ENCODE measurements at regions not wholly inside any gene's neighbourhood (a gene's known extent, or its start where the extent isn't known, plus 50 kb on each side); places are given as distances from the start of the nearest gene placed in this dataset.

DNA sequence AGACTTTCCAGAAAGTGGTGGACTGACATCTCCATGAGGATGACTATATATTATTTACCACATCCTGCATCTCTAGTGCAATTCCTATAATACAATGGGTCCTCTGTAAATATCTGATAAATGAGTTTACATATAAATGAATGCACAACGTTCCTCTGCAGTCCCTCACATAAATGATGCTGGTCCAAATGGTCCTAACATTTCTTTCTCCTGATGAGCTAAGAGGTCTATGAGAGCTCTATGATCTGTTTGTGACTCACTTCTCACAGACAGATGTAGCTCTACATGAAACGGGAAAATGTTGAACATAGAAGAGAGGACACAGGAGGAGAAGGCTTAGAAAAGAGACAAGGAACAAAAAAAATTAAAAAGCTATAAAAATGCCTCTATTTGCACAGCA lies 201.2 kb upstream of the PIK3C3 start:
- no peak for DNase-seq

DNA sequence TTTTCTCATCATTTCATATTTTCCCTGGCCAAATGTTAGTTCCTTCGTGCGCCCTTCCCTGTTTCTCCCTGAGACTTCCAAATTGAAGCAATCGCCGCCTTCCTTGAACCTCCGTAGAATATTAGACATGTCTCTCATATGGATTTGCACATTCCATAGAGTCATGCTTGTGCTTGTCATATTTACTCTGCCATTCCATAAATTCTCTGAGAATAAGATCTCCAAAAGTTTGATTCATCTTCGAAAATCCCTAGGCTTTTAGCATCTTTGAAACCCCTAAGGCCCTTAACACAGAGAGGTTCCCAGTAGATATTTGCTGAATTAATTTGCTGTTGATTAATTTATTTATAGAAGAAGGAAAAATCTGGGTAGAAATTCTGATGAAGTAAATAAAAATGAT lies 202.2 kb upstream of the PIK3C3 start:
- no peak for DNase-seq

DNA sequence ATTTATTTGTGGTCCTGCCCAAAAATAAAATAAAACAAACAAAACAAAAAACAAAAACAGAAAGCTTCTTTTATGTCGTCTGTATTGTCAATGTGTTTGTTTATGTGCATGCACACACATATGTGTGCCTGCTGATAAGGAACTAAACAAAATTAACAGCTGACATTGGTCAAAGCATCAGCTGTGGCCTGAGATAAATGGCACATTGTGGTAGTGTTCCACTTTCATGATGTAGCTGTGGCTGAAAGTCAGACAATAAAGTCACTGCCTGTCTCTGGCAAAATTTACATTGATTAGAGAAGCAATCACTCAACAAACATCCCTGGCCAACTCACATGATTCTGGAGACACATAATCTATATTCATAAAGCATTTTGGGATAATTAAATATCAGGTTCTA lies 203.4 kb upstream of the PIK3C3 start:
- DNase-seq, result no peak

DNA sequence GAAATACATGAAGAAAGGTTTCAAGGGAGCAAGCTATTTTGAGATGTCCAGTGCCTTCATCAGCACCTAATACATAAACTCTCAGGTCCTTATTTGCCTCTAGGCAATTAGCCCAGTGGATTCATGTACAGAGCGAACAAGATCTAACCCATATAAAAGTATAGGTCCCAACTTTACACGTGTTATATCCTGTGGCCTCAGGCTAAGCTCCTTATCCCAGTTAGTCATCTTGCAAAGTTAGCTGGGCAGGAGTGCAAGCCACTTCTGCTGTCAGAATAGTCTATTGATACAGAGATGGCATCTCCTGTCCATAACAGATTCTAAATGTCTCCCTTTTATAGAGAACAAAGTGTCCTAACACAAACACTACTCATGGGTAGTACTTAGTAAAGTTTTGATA lies 203.9 kb upstream of the PIK3C3 start:
- DNase-seq, result no peak

DNA sequence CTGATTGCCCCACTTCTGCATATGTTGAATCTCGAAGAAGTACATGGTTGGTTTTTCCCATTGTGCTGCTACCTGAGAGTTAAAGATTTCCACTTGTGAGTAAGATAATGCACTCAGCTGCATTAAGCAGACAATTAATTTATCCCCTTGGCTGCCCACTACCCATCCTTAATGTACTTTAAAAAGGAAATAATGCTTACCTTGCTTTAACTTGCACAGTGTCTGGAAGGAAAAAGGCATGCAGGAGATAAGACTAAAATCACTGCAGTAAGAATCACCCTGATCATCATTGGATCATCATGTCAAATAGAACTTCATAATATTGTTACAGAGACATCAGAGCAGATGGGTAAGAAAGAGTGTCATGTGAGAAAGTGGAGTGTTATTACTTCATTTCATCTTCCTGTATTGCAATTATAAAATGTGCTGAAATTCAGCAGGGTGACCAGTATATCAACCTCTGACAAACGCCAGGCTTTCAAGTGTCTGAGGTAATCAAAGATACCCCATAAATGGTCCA lies 207.3 kb upstream of the PIK3C3 start:
- DNase-seq, result no peak

DNA sequence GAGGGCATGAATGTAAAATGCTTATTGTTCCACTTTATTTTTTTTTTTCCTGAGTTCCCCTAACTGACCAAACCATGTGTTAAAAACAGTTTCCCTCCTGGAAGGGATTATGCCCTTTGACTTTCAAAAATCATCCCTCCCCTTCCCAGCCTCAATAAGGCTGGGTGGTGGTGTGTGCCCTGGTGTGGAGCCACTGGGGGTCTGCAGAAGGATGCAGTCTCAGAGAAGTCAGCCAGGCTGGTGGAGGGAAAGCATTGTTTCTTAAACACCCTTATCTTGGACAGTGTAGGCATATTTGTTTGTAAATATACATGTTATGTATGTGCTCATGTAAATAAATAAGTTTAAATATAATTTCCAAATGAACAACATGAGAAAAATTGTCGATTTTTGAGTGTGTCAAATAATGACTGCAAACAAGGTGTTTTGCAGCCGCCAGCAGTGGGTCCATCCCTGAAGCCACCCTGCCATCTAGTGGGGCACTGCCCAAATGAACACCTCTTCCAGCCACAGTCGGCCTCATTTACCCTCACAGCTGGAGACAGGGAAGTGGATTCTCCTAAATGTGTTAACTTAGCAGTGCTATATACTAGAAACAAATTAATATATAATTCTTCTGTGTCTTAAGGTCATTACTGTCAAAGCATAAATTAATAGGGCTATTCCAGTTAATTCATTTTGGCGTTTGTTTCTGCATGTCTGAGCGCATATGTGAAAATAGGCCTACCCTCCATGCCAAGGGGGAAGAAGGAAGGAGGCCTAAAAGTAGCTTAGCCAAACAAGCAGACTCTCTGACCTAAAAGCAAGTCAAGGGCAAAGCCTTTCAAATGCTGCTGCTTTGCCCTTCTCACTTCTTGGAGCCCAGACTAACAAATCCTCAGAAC lies 209.6 kb upstream of the PIK3C3 start:
- DNase-seq, result peak; percentile 46

DNA sequence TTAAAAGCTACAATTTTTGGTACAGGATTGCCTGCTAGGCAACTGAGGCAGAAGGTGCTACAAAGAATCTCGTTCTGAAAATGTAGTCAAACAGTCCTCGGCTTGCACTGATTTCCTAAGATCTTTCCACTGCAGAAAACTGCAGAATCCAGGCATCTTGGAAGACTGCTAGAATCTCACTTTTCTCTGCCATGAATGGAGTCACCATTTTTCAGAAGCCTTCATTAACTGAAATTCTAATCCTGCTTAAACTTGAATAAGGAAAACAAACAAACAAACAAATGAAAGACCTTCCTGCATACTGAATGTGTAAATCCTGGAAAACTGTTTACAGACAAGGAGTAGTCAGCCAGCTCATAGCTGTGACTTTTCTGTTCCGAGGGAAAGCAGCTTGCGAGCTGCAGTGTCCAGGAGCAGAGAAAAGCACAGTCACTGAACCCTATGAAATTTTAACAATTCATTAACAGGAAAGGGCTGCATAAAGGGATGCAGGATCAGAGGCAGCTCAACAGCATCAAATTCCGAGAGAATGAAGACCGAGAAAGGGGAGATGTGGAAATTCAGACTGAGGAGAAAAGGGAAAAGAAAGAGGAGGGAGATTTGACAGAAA lies 210.5 kb upstream of the PIK3C3 start:
- DNase-seq, result no peak

DNA sequence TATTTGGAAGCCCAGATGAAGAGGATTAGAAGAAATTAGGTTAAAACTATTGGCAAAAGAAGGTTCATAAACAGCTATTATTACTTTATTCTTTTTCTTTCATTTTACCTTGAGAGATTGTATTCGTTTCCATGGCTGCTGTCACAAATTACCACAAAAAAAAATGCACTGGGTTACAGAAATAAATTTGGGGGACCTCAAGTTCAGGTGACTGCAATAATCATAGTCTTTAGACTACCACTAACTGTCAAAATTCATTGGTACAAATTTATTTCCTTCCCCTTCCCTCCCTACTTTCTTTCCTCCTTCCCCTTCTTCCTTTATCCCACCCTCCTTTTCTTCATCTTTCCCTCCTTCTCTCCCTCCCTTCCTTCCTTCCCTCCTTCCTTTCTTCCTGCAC lies 217.8 kb upstream of the PIK3C3 start:
- DNase-seq, result no peak

DNA sequence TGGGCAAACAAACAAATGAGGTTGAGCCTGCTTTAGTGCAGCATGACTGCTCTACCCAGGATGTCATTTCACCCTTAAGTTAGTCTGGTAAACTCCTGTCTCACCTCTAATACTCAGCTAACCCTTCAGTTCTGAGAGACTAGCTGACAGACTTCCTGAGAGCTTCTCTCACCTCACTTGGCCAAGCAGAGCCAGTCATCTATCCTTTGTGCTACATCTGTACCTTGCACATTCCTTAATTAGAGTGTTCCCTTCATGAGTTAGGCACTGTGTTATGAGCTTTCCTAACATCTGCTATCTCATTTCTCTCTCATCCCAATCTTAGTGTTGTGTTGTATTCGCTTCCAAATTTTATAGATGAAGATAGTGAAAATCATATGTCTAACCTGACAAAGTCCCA lies 220.1 kb upstream of the PIK3C3 start:
- no peak for DNase-seq

DNA sequence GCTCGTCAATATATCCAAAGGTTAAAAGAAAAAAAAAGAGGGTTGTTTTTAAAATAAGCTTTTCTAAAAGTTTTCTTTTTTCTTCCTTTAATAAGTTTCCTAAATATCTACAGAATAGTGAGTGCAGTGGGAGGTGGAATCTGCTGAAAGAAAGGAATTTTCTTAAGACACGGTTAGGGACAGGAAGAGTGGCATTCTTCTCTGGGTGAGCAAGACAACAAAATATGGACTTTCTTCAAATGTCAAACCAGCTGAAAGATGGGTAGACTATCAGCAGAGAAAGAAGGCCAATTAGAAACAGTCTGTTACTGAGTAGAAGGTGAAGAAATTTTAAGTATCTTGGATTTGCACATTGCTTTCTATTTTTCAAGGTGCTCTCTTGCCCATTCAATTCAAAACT lies 222.7 kb upstream of the PIK3C3 start:
- no peak for DNase-seq

DNA sequence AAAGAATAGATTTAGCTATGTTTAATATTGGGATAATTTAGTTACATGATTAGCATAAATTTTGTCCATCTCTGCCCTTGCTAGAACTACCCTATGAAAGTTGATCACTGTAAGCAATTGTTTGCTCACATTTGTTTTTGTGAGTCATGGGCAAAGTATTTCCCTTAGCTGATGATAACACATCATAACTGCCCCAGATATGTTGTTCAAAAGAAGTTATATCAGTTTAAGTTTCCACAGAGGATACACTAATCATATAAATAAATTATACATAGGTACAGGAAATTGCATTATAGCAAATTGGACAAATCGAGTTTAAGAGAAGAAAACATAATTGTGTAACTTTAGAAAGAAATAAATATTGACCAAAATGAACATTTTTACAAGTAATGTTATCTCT lies 223.2 kb upstream of the PIK3C3 start:
- no peak for DNase-seq

DNA sequence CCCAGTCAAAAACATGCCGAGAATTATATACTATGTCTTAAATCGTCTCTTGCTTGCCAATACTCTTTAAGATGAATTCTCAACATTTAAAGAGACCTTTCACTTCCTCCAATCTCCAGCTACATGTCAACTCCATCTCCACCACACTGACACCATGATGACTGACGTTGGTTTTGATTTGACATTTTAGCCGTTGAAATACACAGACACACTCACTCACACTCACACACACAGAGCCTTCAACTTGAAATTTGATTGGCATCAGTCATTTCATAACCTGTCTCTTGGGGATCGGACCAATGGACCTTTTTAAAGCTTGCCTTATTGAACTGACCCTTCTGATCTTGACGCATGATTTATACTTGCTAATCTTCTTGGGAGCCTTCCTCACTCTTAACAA lies 230.8 kb upstream of the PIK3C3 start:
- DNase-seq, result no peak

DNA sequence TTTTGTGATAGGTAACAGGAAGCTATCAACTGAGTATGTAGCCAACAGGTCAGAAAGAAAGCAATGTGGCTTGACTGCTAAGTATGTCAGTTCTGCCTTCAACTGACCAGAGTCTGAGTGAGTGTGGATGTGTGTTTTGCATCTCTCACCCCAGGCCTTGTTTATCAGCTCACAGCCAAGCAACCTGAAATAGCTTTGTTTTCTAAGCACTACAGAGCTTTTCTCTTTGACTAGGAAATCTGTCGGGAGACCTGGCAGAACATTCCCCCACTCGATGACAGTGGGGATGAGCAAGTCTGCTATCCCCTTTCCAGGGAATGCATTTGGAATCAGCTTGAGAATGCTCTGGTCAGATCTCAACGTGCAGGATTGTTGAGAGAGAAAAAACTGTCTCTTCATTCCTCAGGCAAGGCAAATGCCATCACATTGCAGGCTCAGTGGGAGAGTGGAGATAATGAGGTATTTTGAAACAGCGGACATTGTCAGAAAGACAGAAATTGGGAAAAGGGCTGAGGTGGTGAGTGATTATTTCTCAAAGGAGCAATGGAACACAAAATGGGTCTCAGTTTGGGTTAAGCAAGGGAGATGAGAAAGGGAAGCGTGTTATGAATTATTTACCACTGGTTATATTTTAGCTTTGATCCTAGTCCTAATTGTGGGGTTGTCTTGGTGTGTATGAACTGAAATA lies 233.8 kb upstream of the PIK3C3 start:
- no peak for DNase-seq

DNA sequence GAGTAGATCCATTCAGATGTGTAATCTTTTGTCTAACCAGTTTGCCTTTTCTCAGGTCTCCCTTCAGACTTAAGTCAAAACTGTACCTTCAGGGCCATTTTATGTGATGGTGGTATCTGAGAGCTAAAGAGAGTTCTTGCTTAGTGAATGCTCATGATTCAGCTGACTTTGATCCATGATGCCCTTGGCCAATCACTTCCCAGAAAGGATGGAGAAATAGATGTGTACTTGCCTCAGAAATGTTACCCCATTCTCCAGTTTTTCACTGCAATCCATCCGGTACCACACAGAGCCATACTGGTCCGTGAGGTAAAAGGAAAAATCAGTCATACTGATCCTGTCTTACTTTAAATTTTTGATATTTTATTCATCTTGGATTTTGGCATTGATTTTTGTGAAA lies 234.8 kb upstream of the PIK3C3 start:
- no peak for DNase-seq

DNA sequence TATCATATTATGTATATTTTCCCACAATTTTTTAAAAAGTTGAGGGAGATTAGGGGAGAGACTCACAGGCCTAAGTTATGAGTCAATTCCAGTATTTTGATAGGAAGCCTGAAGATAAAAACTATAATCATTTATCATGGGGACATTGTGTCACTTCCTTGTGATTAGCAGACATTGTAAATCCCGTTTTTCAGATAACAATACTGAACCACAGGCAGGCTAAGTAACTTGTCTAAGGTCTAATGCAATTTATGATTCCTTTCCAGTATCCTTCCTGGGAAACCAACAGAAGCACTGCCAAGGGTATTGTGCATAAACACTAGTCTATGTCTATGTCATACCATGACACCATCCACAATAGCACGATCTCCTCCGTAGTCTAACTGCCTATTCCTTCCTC lies 235.2 kb upstream of the PIK3C3 start:
- DNase-seq, result no peak

DNA sequence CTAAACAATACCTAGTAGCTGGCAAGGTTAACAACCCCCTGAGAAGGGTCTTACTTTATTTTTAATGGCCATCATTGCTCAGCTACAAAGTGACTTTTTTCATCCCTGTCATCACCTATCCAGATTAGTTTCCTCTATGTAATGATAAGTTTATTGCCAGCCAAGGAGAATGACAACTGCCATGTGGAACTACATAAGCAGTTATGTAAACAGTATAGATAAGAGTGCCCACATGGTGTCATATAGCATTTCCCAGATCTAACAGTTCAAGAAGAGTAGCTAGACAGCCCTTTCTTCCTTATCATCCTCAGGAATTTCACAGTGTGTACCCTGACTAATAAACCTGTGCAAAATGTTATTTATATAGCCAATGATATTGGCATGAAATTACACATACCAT lies 240.2 kb upstream of the PIK3C3 start:
- DNase-seq, result no peak

DNA sequence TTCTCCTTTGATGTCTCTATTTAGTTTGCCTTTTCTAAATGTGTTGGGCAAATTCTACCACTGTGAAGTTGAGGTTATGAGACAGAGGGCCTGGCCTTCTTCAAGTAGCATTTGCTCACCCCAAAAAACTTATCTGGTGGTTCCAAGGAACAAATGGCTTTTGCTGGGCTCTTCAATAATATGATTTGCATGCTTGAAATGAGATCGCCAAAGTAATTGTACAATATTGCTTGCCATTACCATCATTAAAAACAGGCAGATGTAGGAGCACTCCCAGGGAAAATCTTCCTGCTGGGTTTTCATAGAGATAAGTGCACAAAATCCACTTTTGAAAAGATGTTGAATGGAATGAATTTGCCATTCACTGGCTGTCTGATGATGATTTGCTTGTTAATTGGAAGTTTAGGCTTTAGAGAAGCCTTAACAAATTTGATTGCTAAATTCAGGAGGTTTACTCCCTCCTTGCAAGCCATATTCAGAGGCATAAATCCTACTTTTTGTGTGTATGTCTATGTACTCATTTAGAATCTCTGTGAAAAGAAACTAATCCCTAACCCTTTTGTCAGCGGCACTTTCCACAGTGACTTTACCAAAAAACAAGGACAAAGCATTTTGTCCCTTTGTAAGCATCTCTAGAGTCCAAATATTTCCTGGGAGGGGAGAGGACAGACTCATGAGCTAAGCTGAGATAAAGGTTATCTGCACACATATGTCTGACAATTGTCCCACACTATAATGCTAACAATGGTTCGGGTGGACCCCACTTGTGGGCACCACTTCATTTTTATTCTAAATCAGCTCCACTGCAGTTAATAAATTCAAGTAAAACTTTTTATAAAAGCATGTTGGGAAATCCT lies 240.8 kb upstream of the PIK3C3 start:
- no peak for DNase-seq

DNA sequence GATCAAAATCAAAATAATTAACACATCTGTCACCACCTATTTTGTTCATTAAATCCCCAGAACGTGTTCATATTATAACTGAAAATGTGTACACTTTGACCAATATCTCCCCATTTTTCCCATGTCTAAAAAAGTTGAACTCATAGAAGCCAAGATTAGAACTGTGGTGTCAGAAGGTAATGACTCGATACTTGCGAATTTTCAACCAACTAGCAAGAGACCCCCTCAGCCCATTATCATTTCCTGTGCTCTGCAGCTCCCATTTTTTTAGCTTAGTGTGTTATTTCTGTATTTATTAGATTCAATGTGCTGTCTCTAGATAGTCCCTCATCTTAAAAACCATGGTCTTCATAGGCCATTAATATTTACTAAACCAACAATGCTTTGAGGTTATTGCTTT lies 248.7 kb upstream of the PIK3C3 start:
- DNase-seq, result no peak

DNA sequence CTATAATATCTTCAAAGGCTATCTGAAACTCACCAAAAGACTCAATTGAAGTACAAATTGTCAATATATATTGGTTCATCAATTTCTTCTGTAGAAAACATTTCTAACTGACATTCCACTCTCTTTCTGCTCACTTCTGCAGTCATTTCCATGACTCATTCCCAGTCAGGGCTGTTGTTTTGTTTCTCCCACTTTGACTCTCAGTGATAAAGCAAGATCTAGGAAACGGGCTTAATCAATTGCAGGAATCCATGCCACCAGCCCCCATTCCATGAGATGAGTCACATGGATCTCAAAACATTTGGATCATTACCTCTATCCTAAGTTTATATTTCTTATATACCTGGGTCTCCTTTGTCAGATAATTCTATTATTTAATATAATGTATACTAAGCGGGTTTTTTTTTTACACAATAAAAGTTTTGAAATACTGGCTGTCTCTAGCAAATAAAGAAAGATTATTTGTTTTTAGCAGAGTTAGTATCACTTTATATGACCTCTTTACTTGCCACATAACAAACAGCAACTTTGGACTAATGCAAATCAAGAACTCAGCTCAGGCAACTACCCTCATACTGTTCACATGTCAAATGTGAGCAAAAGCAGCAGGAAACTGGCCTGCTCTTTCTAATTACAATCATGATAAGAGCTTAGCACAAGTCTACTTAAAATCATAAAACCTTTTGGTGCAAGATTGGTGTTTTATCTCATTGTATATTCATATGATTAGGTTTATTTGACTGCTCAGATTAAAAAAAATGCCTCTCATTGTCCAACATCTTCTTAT lies 251.1 kb upstream of the PIK3C3 start:
- no peak for DNase-seq

DNA sequence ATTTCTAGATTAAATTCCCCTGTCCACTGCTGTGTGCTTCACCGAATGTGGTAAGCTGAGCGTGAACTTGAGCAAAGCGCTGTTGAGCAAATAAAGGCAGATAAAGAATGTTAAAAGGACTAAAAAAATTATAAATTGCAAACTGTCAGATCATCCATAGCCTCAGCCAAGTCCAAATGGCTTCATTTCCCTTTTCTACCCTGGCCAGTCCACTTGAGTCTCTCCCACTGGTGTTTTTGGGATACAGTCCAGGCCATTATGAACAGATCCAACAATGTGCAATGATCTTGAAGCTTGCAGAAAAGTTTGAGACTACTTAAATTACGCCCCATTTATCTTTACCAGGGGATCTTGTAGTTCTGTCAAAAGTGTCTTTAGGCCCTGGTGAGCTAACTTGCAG lies 254.6 kb upstream of the PIK3C3 start:
- no peak for DNase-seq

DNA sequence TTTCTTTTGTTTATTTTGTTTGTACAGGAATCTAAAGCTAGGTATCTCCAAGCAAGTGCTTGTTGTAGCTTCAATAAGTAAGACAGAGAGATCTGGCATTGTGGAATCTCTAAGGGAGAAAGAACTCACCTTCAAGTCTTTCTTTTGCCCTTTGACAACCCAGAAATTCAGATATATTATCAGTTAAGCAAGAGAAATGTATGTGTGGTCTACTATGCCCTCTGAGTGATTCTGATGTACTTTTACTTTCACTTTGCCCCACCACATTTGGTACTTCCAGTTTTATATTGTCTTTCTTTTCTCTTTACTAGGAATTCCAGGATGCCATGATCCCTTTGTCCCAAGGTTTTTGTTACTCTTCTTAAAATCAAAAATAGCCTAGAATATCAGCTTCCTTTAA lies 259.6 kb upstream of the PIK3C3 start:
- DNase-seq, result no peak

DNA sequence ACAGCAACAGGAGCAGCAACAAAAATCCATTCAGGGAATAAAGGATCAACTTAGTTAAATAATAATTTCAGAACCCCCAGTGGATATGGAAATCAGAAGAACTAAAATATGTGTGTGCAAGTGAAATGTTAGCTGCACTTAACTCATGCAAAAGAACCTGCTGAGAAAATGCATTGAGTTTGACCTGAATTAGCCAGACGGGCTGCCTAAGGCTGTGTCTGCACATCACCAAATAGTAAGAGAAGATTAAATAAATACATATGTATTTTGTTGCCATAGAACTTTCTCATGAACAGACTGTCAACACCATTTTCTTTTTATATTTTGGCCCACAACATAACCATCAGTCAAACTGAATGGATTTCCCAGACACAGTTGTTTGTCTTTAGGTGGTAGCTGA lies 262.0 kb upstream of the PIK3C3 start:
- DNase-seq, result no peak
